ENCODE measurements at regions not wholly inside any gene's neighbourhood (a gene's known extent, or its start where the extent isn't known, plus 50 kb on each side); places are given as distances from the start of the nearest gene placed in this dataset.

DNA sequence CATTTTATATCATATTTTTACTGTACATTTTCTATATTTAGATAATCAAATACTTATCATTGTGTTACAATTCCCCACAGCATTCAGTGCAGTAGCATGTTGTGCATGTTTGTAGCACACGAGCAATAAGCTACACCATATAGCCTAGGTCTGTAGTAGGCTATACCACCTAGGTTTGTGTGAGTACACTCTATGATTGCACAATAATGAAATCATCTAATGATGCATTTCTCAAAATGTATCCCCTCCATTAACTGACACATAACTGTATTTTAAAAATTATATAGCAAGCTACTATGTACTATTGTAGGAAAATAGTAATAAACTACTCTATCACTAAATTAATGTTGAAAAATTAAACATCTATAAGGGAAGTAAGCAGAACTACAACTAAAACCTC, 518.4 kb upstream of the PABPC4L start:
- no peak overlapping the region for H3K4me2 ChIP-seq (ENCODE audit: low read length)
- intact Hi-C loops (cut with micrococcal nuclease): no loop called here
- H3K4me1 ChIP-seq (ENCODE audit: control insufficient read depth in 1 of 2, insufficient read depth in 2 of 2, low read length in 2 of 2): no peaks in the 10 kb centered on the region
- H4K20me1 ChIP-seq (ENCODE audit: insufficient read depth): no peaks in the 10 kb centered on the region
- H3K36me3 ChIP-seq (ENCODE audit: control insufficient read depth in 1 of 2, insufficient read depth in 2 of 2, low read length in 2 of 2): no peaks in the 10 kb centered on the region
- H3K4me3 ChIP-seq (replicated peaks in 1 of 2; ENCODE audit: low read depth in 1 of 2, low read length in 2 of 2): no peak overlapping the region
- H3K9ac ChIP-seq (ENCODE audit: low read length): no peak overlapping the region
- H3K79me2 ChIP-seq (ENCODE audit: insufficient read depth, low read length): no peaks in the 10 kb centered on the region
- H3K9me2 ChIP-seq (ENCODE audit: insufficient read depth): no peaks in the 10 kb centered on the region
- ATAC-seq (no peak), DNase-seq (ENCODE audit: low read depth, low spot score) (no peak)
- H2AFZ ChIP-seq (ENCODE audit: low read depth, low read length, poor library complexity, severe bottlenecking): no peak overlapping the region
- no peak overlapping the region for H3K27ac ChIP-seq (ENCODE audit: low read depth, low read length)
- no TSS peak for BruUV-seq (replicated peaks)
- POLR2A ChIA-PET: no interaction called here
- RAD21 ChIA-PET (ENCODE audit: low non-redundant PET in 1 of 2, low total read pairs in 2 of 2, uncharacterized antibody in 2 of 2, unreplicated experiment in 2 of 2): no interaction called here
- H3K27me3 ChIP-seq (ENCODE audit: insufficient read depth, low read length): no peaks in the 10 kb centered on the region
- no peaks in the 10 kb centered on the region for H3K9me3 ChIP-seq (ENCODE audit: control insufficient read depth in 1 of 2, insufficient read depth in 1 of 2, low read depth in 1 of 2, low read length in 2 of 2)
- CTCF ChIA-PET: no interaction called here
- no peak for TF ChIP-seq POLR2A (IDR thresholded peaks at IDR 0.05; ENCODE audit: borderline replicate concordance, extremely low read depth, insufficient read depth, insufficient read length)
- TF ChIP-seq, protein P1, sequence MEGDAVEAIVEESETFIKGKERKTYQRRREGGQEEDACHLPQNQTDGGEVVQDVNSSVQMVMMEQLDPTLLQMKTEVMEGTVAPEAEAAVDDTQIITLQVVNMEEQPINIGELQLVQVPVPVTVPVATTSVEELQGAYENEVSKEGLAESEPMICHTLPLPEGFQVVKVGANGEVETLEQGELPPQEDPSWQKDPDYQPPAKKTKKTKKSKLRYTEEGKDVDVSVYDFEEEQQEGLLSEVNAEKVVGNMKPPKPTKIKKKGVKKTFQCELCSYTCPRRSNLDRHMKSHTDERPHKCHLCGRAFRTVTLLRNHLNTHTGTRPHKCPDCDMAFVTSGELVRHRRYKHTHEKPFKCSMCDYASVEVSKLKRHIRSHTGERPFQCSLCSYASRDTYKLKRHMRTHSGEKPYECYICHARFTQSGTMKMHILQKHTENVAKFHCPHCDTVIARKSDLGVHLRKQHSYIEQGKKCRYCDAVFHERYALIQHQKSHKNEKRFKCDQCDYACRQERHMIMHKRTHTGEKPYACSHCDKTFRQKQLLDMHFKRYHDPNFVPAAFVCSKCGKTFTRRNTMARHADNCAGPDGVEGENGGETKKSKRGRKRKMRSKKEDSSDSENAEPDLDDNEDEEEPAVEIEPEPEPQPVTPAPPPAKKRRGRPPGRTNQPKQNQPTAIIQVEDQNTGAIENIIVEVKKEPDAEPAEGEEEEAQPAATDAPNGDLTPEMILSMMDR (IDR thresholded peaks at IDR 0.05 in 2 of 3, conservative IDR thresholded peaks at IDR 0.05 in 1 of 3; ENCODE audit: borderline replicate concordance in 1 of 3, insufficient read depth in 1 of 3, low read depth in 2 of 3, low read length in 2 of 3): no peak
- TF ChIP-seq, protein P2, sequence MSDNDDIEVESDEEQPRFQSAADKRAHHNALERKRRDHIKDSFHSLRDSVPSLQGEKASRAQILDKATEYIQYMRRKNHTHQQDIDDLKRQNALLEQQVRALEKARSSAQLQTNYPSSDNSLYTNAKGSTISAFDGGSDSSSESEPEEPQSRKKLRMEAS (IDR thresholded peaks at IDR 0.05): no peak
- no peak for TF ChIP-seq CEBPB (IDR thresholded peaks at IDR 0.05; ENCODE audit: low read depth)
- TF ChIP-seq RAD21 (IDR thresholded peaks at IDR 0.05; ENCODE audit: low read depth): no peak
- no peak for TF ChIP-seq JUND (IDR thresholded peaks at IDR 0.05)
- TF ChIP-seq SP1 (IDR thresholded peaks at IDR 0.05; ENCODE audit: low read depth): no peak
- TF ChIP-seq, protein P3, sequence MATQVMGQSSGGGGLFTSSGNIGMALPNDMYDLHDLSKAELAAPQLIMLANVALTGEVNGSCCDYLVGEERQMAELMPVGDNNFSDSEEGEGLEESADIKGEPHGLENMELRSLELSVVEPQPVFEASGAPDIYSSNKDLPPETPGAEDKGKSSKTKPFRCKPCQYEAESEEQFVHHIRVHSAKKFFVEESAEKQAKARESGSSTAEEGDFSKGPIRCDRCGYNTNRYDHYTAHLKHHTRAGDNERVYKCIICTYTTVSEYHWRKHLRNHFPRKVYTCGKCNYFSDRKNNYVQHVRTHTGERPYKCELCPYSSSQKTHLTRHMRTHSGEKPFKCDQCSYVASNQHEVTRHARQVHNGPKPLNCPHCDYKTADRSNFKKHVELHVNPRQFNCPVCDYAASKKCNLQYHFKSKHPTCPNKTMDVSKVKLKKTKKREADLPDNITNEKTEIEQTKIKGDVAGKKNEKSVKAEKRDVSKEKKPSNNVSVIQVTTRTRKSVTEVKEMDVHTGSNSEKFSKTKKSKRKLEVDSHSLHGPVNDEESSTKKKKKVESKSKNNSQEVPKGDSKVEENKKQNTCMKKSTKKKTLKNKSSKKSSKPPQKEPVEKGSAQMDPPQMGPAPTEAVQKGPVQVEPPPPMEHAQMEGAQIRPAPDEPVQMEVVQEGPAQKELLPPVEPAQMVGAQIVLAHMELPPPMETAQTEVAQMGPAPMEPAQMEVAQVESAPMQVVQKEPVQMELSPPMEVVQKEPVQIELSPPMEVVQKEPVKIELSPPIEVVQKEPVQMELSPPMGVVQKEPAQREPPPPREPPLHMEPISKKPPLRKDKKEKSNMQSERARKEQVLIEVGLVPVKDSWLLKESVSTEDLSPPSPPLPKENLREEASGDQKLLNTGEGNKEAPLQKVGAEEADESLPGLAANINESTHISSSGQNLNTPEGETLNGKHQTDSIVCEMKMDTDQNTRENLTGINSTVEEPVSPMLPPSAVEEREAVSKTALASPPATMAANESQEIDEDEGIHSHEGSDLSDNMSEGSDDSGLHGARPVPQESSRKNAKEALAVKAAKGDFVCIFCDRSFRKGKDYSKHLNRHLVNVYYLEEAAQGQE (IDR thresholded peaks at IDR 0.05; ENCODE audit: low read depth): no peak

All from HCT116 (cell line).